GM18519 (cell line): ENCODE measurements at regions not wholly inside any gene's neighbourhood (a gene's known extent, or its start where the extent isn't known, plus 50 kb on each side); places are given as distances from the start of the nearest gene placed in this dataset.
A peak's percentile ranks its signal among the peaks of the same experiment; 100 is the strongest.
"Not testable (repeated sequence)": the region's sequence is repeated elsewhere in the genome, so short reads cannot be mapped to it uniquely, and the experiment has no call there.

Experiments used
- ATAC-seq: cut with Tn5 transposase; IDR thresholded peaks from one replicate; pipeline ENCODE4 v1.9.1; 2021; ENCODE audit warnings: mild to moderate bottlenecking, moderate library complexity; ENCODE audit not compliant: unreplicated experiment, low FRiP score

- no peak for ATAC-seq
These were observed 349.5 kb downstream of the C12orf75 start for GRCh38 chr12:105679982-105680381.

GRCh38 chr12:105681341-105681740, 350.9 kb downstream of the C12orf75 start:
- ATAC-seq: no peak

GRCh38 chr12:105682821-105683220, 352.3 kb downstream of the C12orf75 start:
- ATAC-seq: not testable (repeated sequence)

- not testable (repeated sequence) for ATAC-seq
These were observed 353.3 kb downstream of the C12orf75 start for GRCh38 chr12:105683836-105684235.

- no peak for ATAC-seq
These were observed 367.6 kb downstream of the C12orf75 start for GRCh38 chr12:105698075-105698474.

GRCh38 chr12:105699209-105699608, 368.7 kb downstream of the C12orf75 start:
- ATAC-seq: no peak

- no peak for ATAC-seq
These were observed 374.3 kb downstream of the C12orf75 start for GRCh38 chr12:105704787-105705186.

- no peak for ATAC-seq
These were observed 374.7 kb downstream of the C12orf75 start for GRCh38 chr12:105705235-105705634.

GRCh38 chr12:105705765-105706164, 375.3 kb downstream of the C12orf75 start:
- ATAC-seq: no peak

GRCh38 chr12:105706321-105706972, 376.0 kb downstream of the C12orf75 start:
- no peak for ATAC-seq

- no peak for ATAC-seq
These were observed 376.5 kb downstream of the C12orf75 start for GRCh38 chr12:105706973-105707334.

- no peak for ATAC-seq
These were observed 383.3 kb downstream of the C12orf75 start for GRCh38 chr12:105713606-105714305.

GRCh38 chr12:105716621-105717020, 386.1 kb downstream of the C12orf75 start:
- no peak for ATAC-seq

GRCh38 chr12:105721051-105721825, 390.7 kb downstream of the C12orf75 start:
- ATAC-seq: peak; percentile 78

- peak; percentile 31 for ATAC-seq
These were observed 391.4 kb downstream of the C12orf75 start for GRCh38 chr12:105721891-105722290.

GRCh38 chr12:105723066-105723465, 392.6 kb downstream of the C12orf75 start:
- no peak for ATAC-seq

- ATAC-seq: no peak
These were observed 393.0 kb downstream of the C12orf75 start for GRCh38 chr12:105723494-105723893.

GRCh38 chr12:105724641-105725040, 394.1 kb downstream of the C12orf75 start:
- no peak for ATAC-seq

- no peak for ATAC-seq
These were observed 394.6 kb downstream of the C12orf75 start for GRCh38 chr12:105725054-105725453.

- no peak for ATAC-seq
These were observed 398.8 kb downstream of the C12orf75 start for GRCh38 chr12:105729181-105729771.

GRCh38 chr12:105729926-105730325, 399.4 kb downstream of the C12orf75 start:
- ATAC-seq: no peak
